H9 (cell line): ENCODE measurements at regions not wholly inside any gene's neighbourhood (a gene's known extent, or its start where the extent isn't known, plus 50 kb on each side); places are given as distances from the start of the nearest gene placed in this dataset.

Source experiments
- DNase-seq: peaks from one replicate; pipeline ENCODE4 v3.0.0-alpha.2; 2017
- H2AFZ ChIP-seq: one replicate; pipeline ENCODE4 v1.6.1; 2013; ENCODE audit warnings: mild to moderate bottlenecking, low read length, control low read depth, moderate library complexity
- H2AK5ac ChIP-seq: 2 replicates; pipeline ENCODE4 v1.6.1; 2013; ENCODE audit warnings: low read length, control low read depth, mixed read lengths; ENCODE audit not compliant: insufficient read length
- H2BK120ac ChIP-seq: one replicate; pipeline ENCODE4 v1.6.1; 2013; ENCODE audit warnings: low read depth, mild to moderate bottlenecking, low read length, control low read depth, inconsistent platforms; ENCODE audit not compliant: poor library complexity, severe bottlenecking
- H2BK12ac ChIP-seq: 2 replicates; pipeline ENCODE4 v1.6.1; 2013; ENCODE audit warnings: low read length, control low read depth, mixed read lengths, low read depth; ENCODE audit not compliant: insufficient read length
- H2BK15ac ChIP-seq: 2 replicates; pipeline ENCODE4 v1.6.1; 2013; ENCODE audit warnings: low read depth, low read length, control low read depth
- H2BK20ac ChIP-seq: one replicate; pipeline ENCODE4 v1.6.1; 2013; ENCODE audit warnings: low read depth, mild to moderate bottlenecking, low read length, control low read depth, inconsistent platforms; ENCODE audit not compliant: poor library complexity, severe bottlenecking
- H2BK5ac ChIP-seq: 2 replicates; pipeline ENCODE4 v1.6.1; 2013; ENCODE audit warnings: low read length, control low read depth, mixed read lengths; ENCODE audit not compliant: insufficient read length
- H3K14ac ChIP-seq: 2 replicates; pipeline ENCODE4 v1.6.1; 2013; ENCODE audit warnings: low read length, control low read depth; ENCODE audit not compliant: insufficient read depth
- H3K18ac ChIP-seq: 2 replicates; pipeline ENCODE4 v1.6.1; 2013; ENCODE audit warnings: low read depth, mild to moderate bottlenecking, mixed read lengths, low read length, control low read depth; ENCODE audit not compliant: insufficient read length
- H3K23ac ChIP-seq: 2 replicates; pipeline ENCODE4 v1.6.1; 2013; ENCODE audit warnings: low read length, control low read depth, mixed read lengths, low read depth; ENCODE audit not compliant: insufficient read length
- H3K23me2 ChIP-seq: 2 replicates; pipeline ENCODE4 v1.6.1; 2013; ENCODE audit warnings: low read depth, mild to moderate bottlenecking, mixed read lengths, low read length, control low read depth; ENCODE audit not compliant: insufficient read length, poor library complexity, severe bottlenecking
- H3K27ac ChIP-seq: 2 replicates; pipeline ENCODE4 v1.5.1; 2013; ENCODE audit warnings: low read length, control low read depth, mixed read lengths, low read depth; ENCODE audit not compliant: insufficient read length
- H3K27me3 ChIP-seq: 2 replicates; pipeline ENCODE4 v1.6.1; 2013; ENCODE audit warnings: low read length, control low read depth, inconsistent platforms; ENCODE audit not compliant: insufficient read depth
- H3K4ac ChIP-seq: 2 replicates; pipeline ENCODE4 v1.6.1; 2013; ENCODE audit warnings: low read depth, mild to moderate bottlenecking, control low read depth, inconsistent platforms, low read length, moderate library complexity
- H3K4me1 ChIP-seq: 2 replicates; pipeline ENCODE4 v1.6.1; 2013; ENCODE audit warnings: low read length, control low read depth, inconsistent platforms; ENCODE audit not compliant: insufficient read depth
- H3K4me2 ChIP-seq: 2 replicates; pipeline ENCODE4 v1.6.1; 2013; ENCODE audit warnings: low read length, control low read depth, mixed read lengths; ENCODE audit not compliant: insufficient read length, insufficient read depth
- H3K56ac ChIP-seq: 2 replicates; pipeline ENCODE4 v1.6.1; 2013; ENCODE audit warnings: low read depth, mild to moderate bottlenecking, mixed read lengths, low read length, control low read depth; ENCODE audit not compliant: insufficient read length
- H3K79me1 ChIP-seq: 2 replicates; pipeline ENCODE4 v1.6.1; 2013; ENCODE audit warnings: low read depth, mild to moderate bottlenecking, moderate library complexity, low read length, control low read depth, inconsistent platforms; ENCODE audit not compliant: insufficient read depth, poor library complexity, severe bottlenecking
- H3K79me2 ChIP-seq: 2 replicates; pipeline ENCODE4 v1.6.1; 2013; ENCODE audit warnings: low read length, control low read depth, inconsistent platforms; ENCODE audit not compliant: insufficient read depth
- H3K9ac ChIP-seq: 2 replicates; pipeline ENCODE4 v1.6.1; 2013; ENCODE audit warnings: low read length, control low read depth, mixed read lengths; ENCODE audit not compliant: insufficient read length; ENCODE audit errors: extremely low read depth
- H3K9me3 ChIP-seq: one replicate; pipeline ENCODE4 v1.6.1; 2013; ENCODE audit warnings: low read depth, low read length, inconsistent platforms; ENCODE audit not compliant: control insufficient read depth
- H3T11ph ChIP-seq: one replicate; pipeline ENCODE4 v1.6.1; 2013; ENCODE audit warnings: mild to moderate bottlenecking, low read length, control low read depth, inconsistent platforms
- H4K20me1 ChIP-seq: one replicate; pipeline ENCODE4 v1.6.1; 2013; ENCODE audit not compliant: control insufficient read depth, insufficient read length, insufficient read depth
- H4K5ac ChIP-seq: 2 replicates; pipeline ENCODE4 v1.6.1; 2013; ENCODE audit warnings: low read depth, mild to moderate bottlenecking, mixed read lengths, low read length, control low read depth; ENCODE audit not compliant: insufficient read length
- H4K8ac ChIP-seq: replicated peaks from 2 replicates; pipeline ENCODE4 v1.6.1; 2013; ENCODE audit warnings: low read length, control low read depth, mixed read lengths, low read depth; ENCODE audit not compliant: insufficient read length
- H4K91ac ChIP-seq: 2 replicates; pipeline ENCODE4 v1.6.1; 2013; ENCODE audit warnings: low read depth, mild to moderate bottlenecking, moderate library complexity, mixed read lengths, low read length, control low read depth; ENCODE audit not compliant: insufficient read length
- H3K27ac Mint-ChIP-seq, 3 experiments: 2 replicates in 2 of 3; 3 replicates in 1 of 3; pipeline ENCODE4 v1.8.0; 2020 to 2021; ENCODE audit warnings: mixed read lengths in 3 of 3, mild to moderate bottlenecking in 1 of 3, moderate library complexity in 1 of 3
- H3K27me3 Mint-ChIP-seq: 2 replicates; pipeline ENCODE4 v1.8.0; 2021; ENCODE audit warnings: low read depth, mild to moderate bottlenecking, moderate library complexity, mixed read lengths
- H3K36me3 Mint-ChIP-seq, 3 experiments: 2 replicates in 2 of 3; 3 replicates in 1 of 3; pipeline ENCODE4 v1.8.0; 2020 to 2021; ENCODE audit warnings: low read depth in 3 of 3, mixed read lengths in 3 of 3; ENCODE audit not compliant: insufficient read depth in 1 of 3
- H3K4me1 Mint-ChIP-seq, 2 experiments: 2 replicates each; pipeline ENCODE4 v1.8.0; 2020; ENCODE audit warnings: mixed read lengths in 2 of 2
- H3K4me3 Mint-ChIP-seq, 2 experiments: 2 replicates in 1 of 2; 3 replicates in 1 of 2; pipeline ENCODE4 v1.8.0; 2020 to 2021; ENCODE audit warnings: mild to moderate bottlenecking in 2 of 2, mixed read lengths in 2 of 2, moderate library complexity in 1 of 2
- H3K9me3 Mint-ChIP-seq, 2 experiments: 2 replicates in 1 of 2; 3 replicates in 1 of 2; pipeline ENCODE4 v1.8.0; 2020; ENCODE audit warnings: mild to moderate bottlenecking in 2 of 2, mixed read lengths in 2 of 2, moderate library complexity in 1 of 2
- CTCF ChIP-seq: fragments of 200-600 bp; sonication (generic); conservative IDR thresholded peaks from 3 replicates; pipeline ENCODE4 v1.8.0; 2021; ENCODE audit warnings: antibody characterized with exemption, mild to moderate bottlenecking
- WGBS: extraction: QIAGEN DNeasy Blood & Tissue Kit; methylation state at CpG from one replicate; pipeline ENCODE4 v1.1.7; 2013; ENCODE audit warnings: missing lambda C conversion rate, low lambda C conversion rate, mixed read lengths; ENCODE audit not compliant: insufficient read length; ENCODE audit errors: extremely low coverage; 5-methylcytosine and 5-hydroxymethylcytosine counted together

- H3K9ac ChIP-seq: no peak overlapping the region
- no peaks in the 10 kb centered on the region for H3K27me3 ChIP-seq
- H4K5ac ChIP-seq: no peak overlapping the region
- H3K23ac ChIP-seq: no peak overlapping the region
- H2BK20ac ChIP-seq: no peak overlapping the region
- no peak overlapping the region for H3K4me2 ChIP-seq
- no peak overlapping the region for H3K4ac ChIP-seq
- no peaks in the 10 kb centered on the region for H4K20me1 ChIP-seq
- H3K18ac ChIP-seq: no peak overlapping the region
- Mint-ChIP-seq H3K27ac (no peak overlapping the region), H3K9me3 (no peaks in the 10 kb centered on the region; a peak in 1 of 5 replicates), H3K4me1 (peaks cover 14 to 19% of the 10 kb centered on the region in 2 experiments), H3K36me3 (no peaks in the 10 kb centered on the region), H3K27me3 (peaks cover 6% of the 10 kb centered on the region), H3K4me3 (no peak overlapping the region)
- no peaks in the 10 kb centered on the region for H3K79me2 ChIP-seq
- no peak overlapping the region for H2AK5ac ChIP-seq
- no CpG with 5 or more reads among the region's 3 CpGs for WGBS
- TF ChIP-seq CTCF: no peak
- no peak overlapping the region for H2BK12ac ChIP-seq
- no peak overlapping the region for H2BK5ac ChIP-seq
- H3K4me1 ChIP-seq: no peaks in the 10 kb centered on the region; the same call in 1 of the 2 replicates
- no peak overlapping the region for H2BK15ac ChIP-seq
- no peak overlapping the region for H3K56ac ChIP-seq
- H3T11ph ChIP-seq: no peak overlapping the region
- no peak overlapping the region for H2AFZ ChIP-seq
- DNase-seq: no peak
- H3K23me2 ChIP-seq: no peaks in the 10 kb centered on the region
- H4K91ac ChIP-seq: no peak overlapping the region
- no peaks in the 10 kb centered on the region for H3K79me1 ChIP-seq
- no peak overlapping the region for H3K27ac ChIP-seq
- no peak overlapping the region for H2BK120ac ChIP-seq
- H3K9me3 ChIP-seq: no peaks in the 10 kb centered on the region
- no peak overlapping the region for H3K14ac ChIP-seq
- H4K8ac ChIP-seq: no peak overlapping the region
These were observed 51.1 kb upstream of the BLID start for GRCh38 chr11:122167100-122167499.
